GM12891 (cell line): ENCODE measurements at regions not wholly inside any gene's neighbourhood (a gene's known extent, or its start where the extent isn't known, plus 50 kb on each side); places are given as distances from the start of the nearest gene placed in this dataset.

Experiments used
- PAX5 ChIP-seq: IDR thresholded peaks from 2 replicates; pipeline ENCODE4 v1.6.1; 2011; ENCODE audit warnings: low read length, moderate library complexity, mild to moderate bottlenecking; ENCODE audit not compliant: insufficient read depth, severe bottlenecking
- POLR2A ChIP-seq: IDR thresholded peaks from 2 replicates; pipeline ENCODE4 v1.6.1; 2011; ENCODE audit warnings: low read depth, low read length, control low read depth
- POLR2AphosphoS5 ChIP-seq: IDR thresholded peaks from 2 replicates; pipeline ENCODE4 v1.6.1; 2011; ENCODE audit warnings: low read depth, low read length, control low read depth
- SPI1 ChIP-seq: IDR thresholded peaks from 2 replicates; pipeline ENCODE4 v1.6.1; 2011; ENCODE audit warnings: low read depth, low read length, control low read depth
- TAF1 ChIP-seq: IDR thresholded peaks from 2 replicates; pipeline ENCODE4 v1.6.1; 2011; ENCODE audit warnings: low read depth, low read length, control low read depth

GRCh38 chr6:44024574-44025219 lies 102.6 kb downstream of the MRPL14 start:
- TF ChIP-seq POLR2A: no peak
- TF ChIP-seq POLR2AphosphoS5: no peak
- TF ChIP-seq TAF1: no peak
- no peak for TF ChIP-seq SPI1
- TF ChIP-seq PAX5: no peak
